Right atrium auricular region (tissue), 2 donors: ENCODE measurements at regions not wholly inside any gene's neighbourhood (a gene's known extent, or its start where the extent isn't known, plus 50 kb on each side); places are given as distances from the start of the nearest gene placed in this dataset.
"Not testable (repeated sequence)": the region's sequence is repeated elsewhere in the genome, so short reads cannot be mapped to it uniquely, and the experiment has no call there.

Source experiments
- DNase-seq: peaks from one replicate; pipeline ENCODE4 v3.0.0-alpha.2; 2019; ENCODE audit warnings: low spot score
- H3K27ac ChIP-seq, 2 donors: fragments of 200-600 bp; sonication (generic); 1 replicate in 1 of 2; 2 replicates in 1 of 2; pipeline ENCODE4 v1.5.1; 2016 to 2019
- H3K27me3 ChIP-seq, 2 donors: fragments of 200-600 bp; sonication (generic); one replicate each; pipeline versions ENCODE4 v1.5.1 to v1.6.0; 2017 to 2019
- H3K36me3 ChIP-seq: fragments of 200-600 bp; sonication (generic); one replicate; pipeline ENCODE4 v1.5.1; 2016
- H3K4me1 ChIP-seq, 2 donors: fragments of 200-600 bp; sonication (generic); one replicate each; pipeline versions ENCODE4 v1.5.1 to v1.6.0; 2017 to 2019
- H3K4me3 ChIP-seq, 2 donors: fragments of 200-600 bp; sonication (generic); 1 replicate in 1 of 2; 2 replicates in 1 of 2; pipeline ENCODE4 v1.5.1; 2017 to 2019; ENCODE audit warnings: mild to moderate bottlenecking in 1 of 2, moderate library complexity in 1 of 2
- H3K9me3 ChIP-seq, 2 donors: fragments of 200-600 bp; sonication (generic); one replicate each; pipeline ENCODE4 v1.5.1; 2019
- TF ChIP-seq, protein P1 (sequence below), 2 donors: fragments of 200-600 bp; sonication (generic); IDR thresholded peaks; one replicate each; pipeline ENCODE4 v1.5.1; 2019; ENCODE audit warnings: antibody characterized with exemption in 2 of 2

DNA sequence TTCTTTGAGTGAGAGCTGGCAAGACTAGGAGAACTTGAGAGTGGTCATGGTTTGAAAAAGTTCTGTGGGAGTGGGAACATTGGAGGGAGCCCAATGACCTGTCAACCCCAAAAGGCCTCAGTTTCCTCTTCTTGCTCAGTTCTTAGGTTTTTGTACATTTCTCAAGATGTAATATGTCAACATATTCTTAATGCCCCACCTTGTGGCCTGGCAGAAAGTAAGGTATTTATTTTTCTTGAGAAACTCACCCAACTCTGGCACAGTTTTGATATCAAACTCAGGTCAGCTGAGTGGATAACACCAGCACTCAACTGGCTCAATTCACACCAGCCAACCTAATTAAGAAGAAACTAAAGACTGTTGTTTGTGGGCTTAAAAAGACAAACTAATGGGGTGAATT, 123.0 kb upstream of the SLC27A6 start:
- H3K27ac ChIP-seq = no peak overlapping the region
- no peak overlapping the region for H3K4me3 ChIP-seq
- TF ChIP-seq, protein P1, sequence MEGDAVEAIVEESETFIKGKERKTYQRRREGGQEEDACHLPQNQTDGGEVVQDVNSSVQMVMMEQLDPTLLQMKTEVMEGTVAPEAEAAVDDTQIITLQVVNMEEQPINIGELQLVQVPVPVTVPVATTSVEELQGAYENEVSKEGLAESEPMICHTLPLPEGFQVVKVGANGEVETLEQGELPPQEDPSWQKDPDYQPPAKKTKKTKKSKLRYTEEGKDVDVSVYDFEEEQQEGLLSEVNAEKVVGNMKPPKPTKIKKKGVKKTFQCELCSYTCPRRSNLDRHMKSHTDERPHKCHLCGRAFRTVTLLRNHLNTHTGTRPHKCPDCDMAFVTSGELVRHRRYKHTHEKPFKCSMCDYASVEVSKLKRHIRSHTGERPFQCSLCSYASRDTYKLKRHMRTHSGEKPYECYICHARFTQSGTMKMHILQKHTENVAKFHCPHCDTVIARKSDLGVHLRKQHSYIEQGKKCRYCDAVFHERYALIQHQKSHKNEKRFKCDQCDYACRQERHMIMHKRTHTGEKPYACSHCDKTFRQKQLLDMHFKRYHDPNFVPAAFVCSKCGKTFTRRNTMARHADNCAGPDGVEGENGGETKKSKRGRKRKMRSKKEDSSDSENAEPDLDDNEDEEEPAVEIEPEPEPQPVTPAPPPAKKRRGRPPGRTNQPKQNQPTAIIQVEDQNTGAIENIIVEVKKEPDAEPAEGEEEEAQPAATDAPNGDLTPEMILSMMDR (IDR thresholded peaks at IDR 0.05) = no peak
- H3K36me3 ChIP-seq = no peaks in the 10 kb centered on the region
- no peak for DNase-seq
- no peaks in the 10 kb centered on the region for H3K9me3 ChIP-seq
- no peaks in the 10 kb centered on the region for H3K27me3 ChIP-seq
- no peaks in the 10 kb centered on the region for H3K4me1 ChIP-seq

- Histone ChIP-seq H3K36me3 (no peaks in the 10 kb centered on the region), H3K27me3 (no peaks in the 10 kb centered on the region), H3K4me1 (no peaks in the 10 kb centered on the region), H3K9me3 (peaks cover 0 to 11% of the 10 kb centered on the region in 2 donors), H3K4me3 (no peak overlapping the region), H3K27ac (no peak overlapping the region)
- TF ChIP-seq, protein P1 (IDR thresholded peaks at IDR 0.05) = peak in 1 of 2 donors; percentile 57
- no peak for DNase-seq
These were observed 120.8 kb upstream of the SLC27A6 start for GRCh38 chr5:128844354-128844923.

GRCh38 chr5:128850049-128850448, 115.2 kb upstream of the SLC27A6 start:
- Histone ChIP-seq H3K36me3 (no peaks in the 10 kb centered on the region), H3K9me3 (peaks cover 0 to 31% of the 10 kb centered on the region in 2 donors), H3K27ac (no peak overlapping the region), H3K4me1 (no peaks in the 10 kb centered on the region), H3K4me3 (no peak overlapping the region), H3K27me3 (no peaks in the 10 kb centered on the region)
- TF ChIP-seq, protein P1 (IDR thresholded peaks at IDR 0.05) = no peak
- DNase-seq = no peak

GRCh38 chr5:128854931-128855330, 110.4 kb upstream of the SLC27A6 start:
- H3K4me3 ChIP-seq = no peak overlapping the region
- TF ChIP-seq, protein P1 (IDR thresholded peaks at IDR 0.05) = no peak
- no peaks in the 10 kb centered on the region for H3K4me1 ChIP-seq
- no peaks in the 10 kb centered on the region for H3K36me3 ChIP-seq
- H3K27ac ChIP-seq = no peak overlapping the region
- H3K9me3 ChIP-seq = peaks cover 0 to 16% of the 10 kb centered on the region in 2 donors
- no peaks in the 10 kb centered on the region for H3K27me3 ChIP-seq
- DNase-seq = no peak

- H3K4me3 ChIP-seq = no peak overlapping the region
- DNase-seq = no peak
- H3K36me3 ChIP-seq = no peaks in the 10 kb centered on the region
- H3K27ac ChIP-seq = no peak overlapping the region
- H3K4me1 ChIP-seq = no peaks in the 10 kb centered on the region
- TF ChIP-seq, protein P1 (IDR thresholded peaks at IDR 0.05) = no peak
- peaks cover 0 to 7% of the 10 kb centered on the region in 2 donors for H3K9me3 ChIP-seq
- no peaks in the 10 kb centered on the region for H3K27me3 ChIP-seq
These were observed 108.1 kb upstream of the SLC27A6 start for GRCh38 chr5:128857076-128857677.

GRCh38 chr5:128858995-128859394, 106.3 kb upstream of the SLC27A6 start:
- Histone ChIP-seq H3K36me3 (no peaks in the 10 kb centered on the region), H3K27me3 (no peaks in the 10 kb centered on the region), H3K27ac (no peak overlapping the region), H3K9me3 (peaks cover 0 to 7% of the 10 kb centered on the region in 2 donors), H3K4me1 (no peaks in the 10 kb centered on the region), H3K4me3 (no peak overlapping the region)
- TF ChIP-seq, protein P1 (IDR thresholded peaks at IDR 0.05) = no peak
- DNase-seq = no peak

GRCh38 chr5:128861155-128861554, 104.1 kb upstream of the SLC27A6 start:
- not testable (repeated sequence) for H3K4me1 ChIP-seq, H3K27me3 ChIP-seq, DNase-seq, H3K4me3 ChIP-seq, H3K27ac ChIP-seq, H3K9me3 ChIP-seq, H3K36me3 ChIP-seq
